ENCODE measurements at regions not wholly inside any gene's neighbourhood (a gene's known extent, or its start where the extent isn't known, plus 50 kb on each side); places are given as distances from the start of the nearest gene placed in this dataset.
"Not testable (repeated sequence)": the region's sequence is repeated elsewhere in the genome, so short reads cannot be mapped to it uniquely, and the experiment has no call there.

DNA sequence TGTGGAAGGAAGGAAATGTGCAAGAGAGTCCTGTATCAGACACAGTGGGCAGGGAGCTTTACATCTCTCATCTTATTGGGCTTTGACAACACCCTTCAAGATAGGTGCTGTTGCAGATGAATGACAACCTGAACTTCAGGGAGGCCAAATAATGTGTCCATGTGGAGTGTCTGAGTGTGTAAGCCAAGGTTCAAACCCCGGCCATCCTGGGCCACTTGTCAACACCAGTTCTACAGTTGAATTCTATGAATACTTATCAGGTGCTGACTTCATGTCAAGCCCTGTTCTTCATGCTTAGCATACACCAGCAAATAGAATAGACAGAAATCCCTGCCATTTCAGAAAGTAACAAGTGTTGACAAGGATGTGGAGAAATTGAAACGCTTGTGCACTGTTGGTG lies 354.4 kb downstream of the KCNRG start:
- no peak for DNase-seq

- DNase-seq: no peak
Observed at GRCh38 chr13:50370303-50370950, 355.2 kb downstream of the KCNRG start.

- no peak for DNase-seq
Observed at GRCh38 chr13:50374517-50374916, 359.3 kb downstream of the KCNRG start.

GRCh38 chr13:50375792-50376191 lies 360.5 kb downstream of the KCNRG start:
- DNase-seq: peak; percentile 78

- peak; percentile 75 for DNase-seq
Observed at GRCh38 chr13:50376895-50377575, 361.8 kb downstream of the KCNRG start.

- DNase-seq: no peak
Observed at GRCh38 chr13:50377726-50378270, 362.6 kb downstream of the KCNRG start.

DNA sequence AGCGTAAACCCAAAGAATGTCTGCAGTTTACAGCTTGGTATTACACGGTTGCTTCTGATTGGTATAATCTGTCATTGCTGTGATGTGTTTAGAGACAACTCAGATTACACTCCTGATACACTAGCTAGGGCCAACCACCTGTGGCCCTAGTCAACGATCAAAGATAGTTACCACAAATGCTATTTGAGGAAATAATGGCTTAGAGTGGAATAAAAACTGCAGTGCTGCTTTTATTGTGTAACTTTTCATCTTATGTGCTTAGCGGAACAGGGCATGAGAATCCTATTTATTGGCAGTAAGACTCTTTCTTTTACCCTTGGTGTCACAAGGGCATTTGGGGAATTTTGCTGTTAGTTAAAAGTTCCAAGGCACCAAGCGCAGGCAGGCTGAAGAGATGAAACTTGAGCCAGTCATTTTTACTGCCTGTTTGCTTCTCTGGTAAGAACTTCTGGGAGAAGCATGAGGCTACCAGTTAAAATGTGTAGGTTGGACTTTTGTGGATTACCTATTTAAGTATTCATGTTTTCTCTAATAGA lies 363.3 kb downstream of the KCNRG start:
- no peak for DNase-seq

GRCh38 chr13:50379584-50379983 lies 364.3 kb downstream of the KCNRG start:
- DNase-seq: no peak

DNA sequence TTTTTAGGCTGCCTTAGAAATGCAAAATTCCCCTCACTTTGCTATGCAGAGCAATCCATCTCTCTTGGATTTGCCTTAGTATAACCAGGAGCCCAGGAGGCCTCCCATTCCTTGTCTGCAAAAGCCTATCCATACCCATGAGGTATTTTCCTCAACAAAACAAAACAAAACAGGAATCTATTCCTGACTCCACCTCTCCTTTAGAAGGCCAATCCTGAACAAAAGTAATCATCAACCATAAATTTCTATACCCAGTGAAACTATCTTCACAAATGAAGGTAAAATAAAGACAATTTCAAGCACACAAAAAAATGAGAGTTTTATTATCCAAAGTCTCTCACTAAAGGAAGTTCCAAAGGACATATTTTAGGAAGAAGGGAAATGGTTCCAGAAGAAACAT lies 365.7 kb downstream of the KCNRG start:
- DNase-seq: no peak

- DNase-seq: no peak
Observed at GRCh38 chr13:50382511-50382910, 367.3 kb downstream of the KCNRG start.

DNA sequence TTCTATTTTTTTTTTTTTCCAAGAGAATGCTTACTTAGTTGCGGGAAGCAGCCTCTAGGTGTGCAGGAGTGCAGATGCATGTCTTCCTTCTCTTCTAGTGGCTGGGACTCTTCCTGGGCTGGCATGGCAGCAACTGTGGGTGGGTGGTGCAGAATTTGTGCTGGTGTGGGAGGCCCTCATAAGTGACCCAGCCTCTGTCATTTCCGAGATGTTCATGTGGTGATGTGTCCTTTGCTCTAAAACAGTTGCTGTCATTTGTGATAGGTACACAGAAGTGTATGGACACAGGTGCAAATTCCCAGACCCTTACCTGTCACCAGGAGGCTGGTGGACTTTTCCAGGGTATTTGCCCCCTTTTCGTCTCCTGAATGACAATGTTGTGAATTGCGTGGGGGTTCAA lies 367.7 kb downstream of the KCNRG start:
- DNase-seq: no peak

DNA sequence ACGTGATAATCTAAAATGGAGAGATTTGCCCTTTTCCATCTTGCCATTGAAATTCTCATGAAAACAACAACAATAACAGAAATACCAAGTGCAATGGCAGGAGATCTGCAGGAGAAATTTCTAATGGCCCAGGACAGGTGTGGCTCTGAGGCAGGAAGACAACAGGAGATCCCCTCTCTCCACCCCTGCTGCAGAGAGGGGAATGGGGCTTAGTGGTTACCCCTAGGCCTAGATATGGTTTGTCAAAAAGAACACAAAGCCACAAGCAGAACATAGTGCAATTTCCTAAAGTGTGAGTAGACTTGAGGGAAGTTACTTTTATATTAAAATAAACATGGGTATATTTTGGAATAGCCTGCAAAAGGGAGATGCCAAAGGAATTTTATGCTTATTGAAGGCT lies 369.5 kb downstream of the KCNRG start:
- DNase-seq: no peak

DNA sequence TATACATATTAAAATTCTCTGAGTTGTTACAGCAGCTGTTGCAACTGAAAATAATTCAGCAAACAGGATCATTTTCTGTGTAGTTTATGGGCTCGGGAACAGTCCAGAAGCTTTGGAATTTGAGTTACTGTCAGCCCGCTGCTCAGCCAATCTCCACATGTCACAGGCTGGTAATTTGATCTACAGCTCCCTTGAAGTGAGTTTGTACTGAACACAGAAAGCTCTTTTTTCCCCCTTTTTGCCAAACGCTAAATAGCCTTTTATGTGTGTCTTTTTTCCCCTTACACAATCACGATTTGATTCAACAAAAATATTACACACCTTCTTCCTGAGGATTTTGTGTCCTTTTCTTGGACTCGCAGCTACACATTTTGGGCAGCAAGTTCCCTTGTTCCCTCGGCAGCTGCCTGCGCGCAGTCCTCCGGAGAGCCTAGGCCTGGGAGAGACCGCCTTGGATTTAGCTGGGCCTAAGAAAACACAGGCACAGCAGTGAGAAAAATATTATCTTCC lies 371.4 kb downstream of the KCNRG start:
- DNase-seq: no peak

DNA sequence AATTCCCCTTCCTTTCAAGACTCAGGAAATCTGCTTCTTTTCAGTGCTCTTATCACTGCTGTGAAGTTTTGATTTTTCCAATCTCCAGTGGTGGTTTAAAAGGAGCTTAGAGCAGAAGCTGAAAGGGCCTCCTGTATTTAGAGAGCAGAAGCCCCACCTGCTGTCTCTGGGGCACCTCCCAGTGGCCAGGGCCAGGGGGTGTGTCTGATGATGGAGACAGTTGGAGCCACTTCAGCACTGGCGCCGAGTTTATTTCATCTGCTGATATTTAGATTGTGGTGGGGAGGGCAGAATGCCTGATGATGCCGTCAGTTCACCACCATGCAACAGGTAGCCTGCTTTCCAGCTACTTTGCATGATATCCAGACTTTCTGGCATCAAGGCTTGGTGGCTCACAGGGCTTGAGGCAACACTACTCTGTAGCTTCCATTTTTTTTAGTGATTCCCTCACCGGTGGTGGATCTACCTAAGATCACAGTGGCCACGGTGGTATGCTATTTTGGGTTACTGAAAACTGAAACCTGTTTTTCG lies 371.9 kb downstream of the KCNRG start:
- DNase-seq: peak; percentile 77

GRCh38 chr13:50388481-50388880 lies 373.2 kb downstream of the KCNRG start:
- no peak for DNase-seq

- no peak for DNase-seq
Observed at GRCh38 chr13:50389726-50390125, 374.5 kb downstream of the KCNRG start.

DNA sequence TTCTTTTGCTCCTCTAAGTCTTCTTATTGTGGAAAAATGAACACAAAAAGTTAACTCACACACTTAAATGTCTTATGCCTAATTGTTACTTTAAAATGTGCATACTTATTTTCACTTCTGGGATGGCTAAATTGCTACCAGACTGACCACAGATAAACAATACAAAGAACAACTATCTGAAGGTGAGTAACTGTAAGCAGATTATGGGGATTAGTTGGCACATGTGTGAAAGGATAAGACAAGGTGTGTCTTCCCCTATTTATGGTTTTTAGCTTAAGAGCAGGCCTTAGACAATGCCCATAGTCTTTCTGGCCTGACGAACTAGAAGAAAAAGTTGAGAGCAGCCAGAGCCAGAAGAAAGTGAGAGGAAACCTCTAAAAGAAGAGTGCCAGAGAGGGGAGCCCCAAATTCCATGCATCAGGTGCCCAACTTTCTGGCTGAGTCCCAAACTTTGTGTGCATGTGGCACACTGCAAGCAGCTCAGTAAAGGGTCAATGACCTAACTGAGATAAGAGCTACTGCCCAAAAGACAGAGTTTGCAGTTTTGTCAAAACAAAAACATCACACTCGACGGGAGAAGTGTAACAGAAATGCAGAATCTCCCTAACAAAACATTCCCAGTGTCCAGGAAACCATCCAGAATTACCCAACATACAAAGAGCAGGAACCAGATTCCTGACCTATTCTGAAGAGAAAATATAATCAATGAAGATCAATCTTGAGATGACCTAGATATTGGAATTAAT lies 375.4 kb downstream of the KCNRG start:
- DNase-seq: no peak

- no peak for DNase-seq
Observed at GRCh38 chr13:50392977-50393376, 377.7 kb downstream of the KCNRG start.

DNA sequence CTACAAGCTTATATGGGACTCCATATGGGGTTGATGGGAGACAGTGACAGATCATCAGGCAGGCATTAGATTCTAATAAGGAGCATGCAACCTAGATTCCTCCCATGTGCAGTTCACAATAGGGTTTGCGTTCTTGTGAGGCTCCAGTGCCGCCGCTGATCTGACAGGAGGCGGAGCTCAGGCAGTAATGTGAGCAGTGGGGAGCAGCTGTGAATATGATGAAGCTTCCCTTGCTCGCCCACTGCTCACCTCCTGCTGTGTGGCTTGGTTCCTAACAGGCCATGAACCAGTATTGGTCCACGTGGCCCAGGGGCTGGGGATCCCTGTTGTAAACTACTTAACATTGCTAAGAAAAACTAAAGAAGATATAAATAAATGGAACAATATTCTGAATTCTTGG lies 378.4 kb downstream of the KCNRG start:
- no peak for DNase-seq

DNA sequence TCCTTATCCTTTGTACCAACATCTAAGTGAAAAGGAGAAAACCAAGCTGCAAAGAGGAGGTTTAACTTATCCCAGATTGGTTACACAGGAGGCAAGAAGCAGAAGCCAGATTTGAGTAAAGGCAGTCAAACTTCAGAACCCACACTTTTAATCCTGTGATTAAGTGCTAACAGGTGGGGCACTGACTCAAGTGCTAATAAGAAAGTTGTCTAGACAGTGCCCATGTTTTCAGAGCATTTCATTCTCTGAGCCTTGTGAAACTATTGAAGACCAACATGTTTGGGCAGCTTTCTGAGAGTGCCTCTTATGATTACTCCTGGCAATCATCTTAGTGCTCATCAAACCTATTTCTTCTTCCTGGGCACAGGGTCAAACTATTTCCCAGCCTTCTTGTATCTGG lies 380.8 kb downstream of the KCNRG start:
- no peak for DNase-seq

GRCh38 chr13:50396618-50397017 lies 381.4 kb downstream of the KCNRG start:
- DNase-seq: not testable (repeated sequence)

- DNase-seq: no peak
Observed at GRCh38 chr13:50400035-50400726, 384.9 kb downstream of the KCNRG start.

All from islet precursor cell (in vitro differentiated cells).